Gastroesophageal sphincter (tissue), 3 donors: ENCODE measurements at regions not wholly inside any gene's neighbourhood (a gene's known extent, or its start where the extent isn't known, plus 50 kb on each side); places are given as distances from the start of the nearest gene placed in this dataset.

Experiments
- POLR2A ChIP-seq, 2 donors: fragments of 450-650 bp; IDR thresholded peaks; one replicate each; pipeline ENCODE4 v1.6.1; 2017; ENCODE audit warnings: antibody characterized with exemption in 2 of 2, mild to moderate bottlenecking in 2 of 2, moderate library complexity in 1 of 2
- TF ChIP-seq, protein P1 (sequence below), 4 experiments: fragments of 200-600 bp in 2 of 4; fragments of 450-650 bp in 2 of 4; sonication (generic) in 1 of 4; IDR thresholded peaks; one replicate each; pipeline ENCODE4 v1.5.1; 2017 to 2019; ENCODE audit warnings: antibody characterized with exemption in 4 of 4, mild to moderate bottlenecking in 2 of 4, moderate library complexity in 2 of 4

DNA sequence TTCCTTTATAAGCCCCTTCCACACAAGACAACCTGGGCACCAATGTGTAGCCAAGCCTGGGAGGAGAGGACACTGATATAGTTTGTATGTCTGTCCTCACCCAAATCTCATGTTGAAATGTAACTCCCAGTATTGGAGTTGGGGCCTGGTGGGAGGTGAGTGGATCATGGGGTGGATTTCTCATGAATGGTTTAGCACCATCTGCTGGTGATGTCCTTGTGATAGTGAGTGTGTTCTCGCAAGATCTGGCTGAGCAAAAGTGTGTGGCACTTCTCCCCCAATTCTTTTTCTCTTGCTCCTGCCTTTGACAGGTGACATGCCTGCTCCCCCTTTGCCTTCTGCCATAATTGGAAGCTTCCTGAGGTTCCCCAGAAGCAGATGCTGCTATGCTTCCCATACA, 135.8 kb downstream of the USP31 start:
- TF ChIP-seq POLR2A (IDR thresholded peaks at IDR 0.05), result no peak
- TF ChIP-seq, protein P1, sequence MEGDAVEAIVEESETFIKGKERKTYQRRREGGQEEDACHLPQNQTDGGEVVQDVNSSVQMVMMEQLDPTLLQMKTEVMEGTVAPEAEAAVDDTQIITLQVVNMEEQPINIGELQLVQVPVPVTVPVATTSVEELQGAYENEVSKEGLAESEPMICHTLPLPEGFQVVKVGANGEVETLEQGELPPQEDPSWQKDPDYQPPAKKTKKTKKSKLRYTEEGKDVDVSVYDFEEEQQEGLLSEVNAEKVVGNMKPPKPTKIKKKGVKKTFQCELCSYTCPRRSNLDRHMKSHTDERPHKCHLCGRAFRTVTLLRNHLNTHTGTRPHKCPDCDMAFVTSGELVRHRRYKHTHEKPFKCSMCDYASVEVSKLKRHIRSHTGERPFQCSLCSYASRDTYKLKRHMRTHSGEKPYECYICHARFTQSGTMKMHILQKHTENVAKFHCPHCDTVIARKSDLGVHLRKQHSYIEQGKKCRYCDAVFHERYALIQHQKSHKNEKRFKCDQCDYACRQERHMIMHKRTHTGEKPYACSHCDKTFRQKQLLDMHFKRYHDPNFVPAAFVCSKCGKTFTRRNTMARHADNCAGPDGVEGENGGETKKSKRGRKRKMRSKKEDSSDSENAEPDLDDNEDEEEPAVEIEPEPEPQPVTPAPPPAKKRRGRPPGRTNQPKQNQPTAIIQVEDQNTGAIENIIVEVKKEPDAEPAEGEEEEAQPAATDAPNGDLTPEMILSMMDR (IDR thresholded peaks at IDR 0.05), result no peak
